Mesothelial cell of epicardium (in vitro differentiated cells): ENCODE measurements at regions not wholly inside any gene's neighbourhood (a gene's known extent, or its start where the extent isn't known, plus 50 kb on each side); places are given as distances from the start of the nearest gene placed in this dataset.

Source experiments
- DNase-seq, 2 experiments: peaks; one replicate each; pipeline ENCODE4 v3.0.0; 2021; ENCODE audit warnings: low spot score in 2 of 2; ENCODE audit not compliant: unreplicated experiment in 2 of 2
- H3K27ac Mint-ChIP-seq: 2 replicates; pipeline ENCODE4 v1.8.0; 2021; ENCODE audit warnings: mixed read lengths
- H3K27me3 Mint-ChIP-seq: 2 replicates; pipeline ENCODE4 v1.8.0; 2021; ENCODE audit warnings: low read depth, mixed read lengths
- H3K36me3 Mint-ChIP-seq: 2 replicates; pipeline ENCODE4 v1.8.0; 2021; ENCODE audit warnings: mixed read lengths
- H3K4me1 Mint-ChIP-seq: 2 replicates; pipeline ENCODE4 v1.8.0; 2021; ENCODE audit warnings: mixed read lengths
- H3K4me3 Mint-ChIP-seq: 2 replicates; pipeline ENCODE4 v1.8.0; 2021; ENCODE audit warnings: mild to moderate bottlenecking, moderate library complexity, mixed read lengths
- H3K9me3 Mint-ChIP-seq: 2 replicates; pipeline ENCODE4 v1.8.0; 2021; ENCODE audit warnings: mixed read lengths
- TF ChIP-seq, protein P1 (sequence below): fragments of 200-600 bp; sonication (generic); IDR thresholded peaks from one replicate; pipeline ENCODE4 v1.5.0; 2021; ENCODE audit warnings: antibody characterized with exemption; ENCODE audit not compliant: unreplicated experiment

DNA sequence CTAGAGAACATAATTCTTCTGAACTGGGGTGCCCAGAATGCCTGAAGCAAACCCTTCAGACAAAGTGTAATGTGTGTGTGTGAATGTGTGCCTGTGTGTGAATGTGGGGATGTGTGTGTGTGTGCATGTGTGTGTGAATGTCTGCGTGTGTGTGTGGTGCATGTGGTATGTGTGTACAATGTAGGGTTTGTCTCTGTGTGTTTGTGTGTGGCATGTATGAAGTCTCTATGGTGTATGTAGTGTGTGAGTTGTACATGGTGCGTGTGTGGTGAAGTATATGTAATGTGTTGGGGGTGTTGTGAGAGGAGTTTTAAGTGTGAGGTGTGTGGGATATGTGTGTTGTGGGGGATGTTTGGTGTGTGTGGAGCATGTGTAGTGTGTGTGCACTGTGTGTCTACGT, 129.3 kb upstream of the SOX11 start:
- TF ChIP-seq, protein P1, sequence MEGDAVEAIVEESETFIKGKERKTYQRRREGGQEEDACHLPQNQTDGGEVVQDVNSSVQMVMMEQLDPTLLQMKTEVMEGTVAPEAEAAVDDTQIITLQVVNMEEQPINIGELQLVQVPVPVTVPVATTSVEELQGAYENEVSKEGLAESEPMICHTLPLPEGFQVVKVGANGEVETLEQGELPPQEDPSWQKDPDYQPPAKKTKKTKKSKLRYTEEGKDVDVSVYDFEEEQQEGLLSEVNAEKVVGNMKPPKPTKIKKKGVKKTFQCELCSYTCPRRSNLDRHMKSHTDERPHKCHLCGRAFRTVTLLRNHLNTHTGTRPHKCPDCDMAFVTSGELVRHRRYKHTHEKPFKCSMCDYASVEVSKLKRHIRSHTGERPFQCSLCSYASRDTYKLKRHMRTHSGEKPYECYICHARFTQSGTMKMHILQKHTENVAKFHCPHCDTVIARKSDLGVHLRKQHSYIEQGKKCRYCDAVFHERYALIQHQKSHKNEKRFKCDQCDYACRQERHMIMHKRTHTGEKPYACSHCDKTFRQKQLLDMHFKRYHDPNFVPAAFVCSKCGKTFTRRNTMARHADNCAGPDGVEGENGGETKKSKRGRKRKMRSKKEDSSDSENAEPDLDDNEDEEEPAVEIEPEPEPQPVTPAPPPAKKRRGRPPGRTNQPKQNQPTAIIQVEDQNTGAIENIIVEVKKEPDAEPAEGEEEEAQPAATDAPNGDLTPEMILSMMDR, result no peak
- H3K4me3 Mint-ChIP-seq, result no peak overlapping the region
- no peaks in the 10 kb centered on the region for H3K27me3 Mint-ChIP-seq
- DNase-seq, result no peak
- no peaks in the 10 kb centered on the region for H3K4me1 Mint-ChIP-seq
- no peaks in the 10 kb centered on the region for H3K36me3 Mint-ChIP-seq
- peaks cover 10% of the 10 kb centered on the region for H3K9me3 Mint-ChIP-seq
- no peak overlapping the region for H3K27ac Mint-ChIP-seq

DNA sequence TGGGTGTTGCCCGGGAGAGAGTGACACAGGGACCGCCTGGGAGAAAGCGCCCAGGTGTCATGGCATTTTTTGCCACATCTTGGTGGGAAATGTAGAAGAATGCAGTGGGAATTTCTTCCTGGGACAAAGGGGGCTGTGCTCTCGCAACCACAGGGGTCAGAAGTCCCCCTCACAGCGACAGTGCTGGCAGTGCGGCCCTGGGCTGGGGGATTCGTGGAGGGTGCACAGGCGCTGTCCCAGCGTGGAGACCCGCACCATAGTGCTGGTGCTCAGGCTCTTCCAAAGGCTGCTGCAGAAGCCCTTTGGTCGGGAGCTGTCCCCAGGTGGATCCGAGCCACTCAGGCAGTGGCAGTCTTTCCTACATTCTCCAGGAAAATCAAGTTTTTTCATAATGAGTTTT, 128.8 kb upstream of the SOX11 start:
- Mint-ChIP-seq H3K4me1 (no peaks in the 10 kb centered on the region), H3K27me3 (no peaks in the 10 kb centered on the region), H3K9me3 (peaks cover 9% of the 10 kb centered on the region), H3K36me3 (no peaks in the 10 kb centered on the region), H3K4me3 (no peak overlapping the region), H3K27ac (no peak overlapping the region)
- TF ChIP-seq, protein P1, result no peak
- DNase-seq, result no peak

DNA sequence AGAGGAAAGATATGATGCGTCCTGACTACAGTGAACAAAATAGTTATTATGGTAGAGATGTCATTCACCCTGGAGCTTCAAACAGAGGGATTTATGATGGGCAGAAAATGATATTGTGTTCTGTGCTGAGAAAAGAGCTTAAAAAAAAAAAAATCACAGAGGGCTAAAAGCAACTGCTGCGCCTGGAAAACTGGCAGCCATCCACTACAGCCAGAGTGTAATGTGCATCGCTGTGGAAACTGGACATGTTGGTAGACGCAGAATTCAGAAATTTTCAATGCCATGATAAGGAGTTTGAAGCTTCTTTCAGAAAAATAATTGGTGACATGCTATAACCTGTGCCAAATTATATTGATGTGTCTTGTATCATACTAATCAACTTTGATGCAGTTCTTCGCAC, 122.9 kb upstream of the SOX11 start:
- no peak overlapping the region for H3K27ac Mint-ChIP-seq
- no peak overlapping the region for H3K4me3 Mint-ChIP-seq
- TF ChIP-seq, protein P1, result no peak
- no peaks in the 10 kb centered on the region for H3K36me3 Mint-ChIP-seq
- H3K27me3 Mint-ChIP-seq, result no peaks in the 10 kb centered on the region
- H3K9me3 Mint-ChIP-seq, result no peaks in the 10 kb centered on the region
- H3K4me1 Mint-ChIP-seq, result peaks cover 6% of the 10 kb centered on the region
- no peak for DNase-seq

DNA sequence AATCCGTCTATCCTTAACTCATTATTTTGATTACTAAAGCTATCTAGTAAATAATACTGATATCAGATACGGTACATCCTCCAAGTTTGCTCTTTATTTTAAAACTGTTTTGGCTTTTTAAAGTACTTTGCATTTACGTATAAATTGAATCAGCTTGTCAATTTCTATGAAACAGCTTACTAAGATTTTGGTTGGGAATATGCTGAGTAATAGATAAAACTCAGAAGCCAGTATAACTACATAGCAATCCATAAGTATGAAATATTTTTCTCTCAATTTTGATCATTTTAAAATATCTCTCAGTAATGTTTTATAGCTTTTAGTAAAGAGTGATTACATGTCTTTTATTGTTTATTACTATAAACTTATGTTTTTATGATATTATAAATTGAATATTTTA, 116.2 kb upstream of the SOX11 start:
- peaks cover 6% of the 10 kb centered on the region for H3K4me1 Mint-ChIP-seq
- TF ChIP-seq, protein P1, result no peak
- H3K27ac Mint-ChIP-seq, result no peak overlapping the region

DNA sequence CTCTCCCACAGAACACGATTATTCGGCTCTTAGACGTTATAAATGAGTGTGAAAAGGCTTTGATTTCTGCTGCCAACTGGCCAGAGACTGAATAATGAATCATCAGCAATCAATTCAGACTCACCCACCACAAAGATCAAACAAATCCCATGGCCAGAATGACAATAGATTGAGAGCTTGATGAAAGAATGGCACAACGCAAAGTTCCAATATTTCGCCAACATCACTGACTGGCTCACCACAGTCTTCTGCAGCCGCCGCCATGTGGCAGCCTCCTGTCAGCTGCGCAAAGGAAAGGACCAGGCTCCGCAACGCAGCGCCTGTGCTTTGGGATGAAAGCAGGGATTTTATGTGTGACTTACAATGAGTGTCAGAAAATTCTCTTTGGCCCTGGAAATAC, 104.4 kb upstream of the SOX11 start:
- peaks cover 13% of the 10 kb centered on the region for H3K9me3 Mint-ChIP-seq
- H3K36me3 Mint-ChIP-seq, result peaks cover 2% of the 10 kb centered on the region
- TF ChIP-seq, protein P1, result no peak
- peaks cover 31% of the 10 kb centered on the region for H3K4me1 Mint-ChIP-seq
- no peak for DNase-seq
- no peak overlapping the region for H3K27ac Mint-ChIP-seq
- H3K27me3 Mint-ChIP-seq, result peaks cover 14% of the 10 kb centered on the region
- H3K4me3 Mint-ChIP-seq, result no peak overlapping the region

More for the DNA sequence above, 116.2 kb upstream of the SOX11 start:
- peaks cover 2% of the 10 kb centered on the region for H3K36me3 Mint-ChIP-seq
- no peak overlapping the region for H3K4me3 Mint-ChIP-seq
- H3K27me3 Mint-ChIP-seq, result peaks cover 1% of the 10 kb centered on the region
- peaks cover 30% of the 10 kb centered on the region for H3K9me3 Mint-ChIP-seq
- no peak for DNase-seq

DNA sequence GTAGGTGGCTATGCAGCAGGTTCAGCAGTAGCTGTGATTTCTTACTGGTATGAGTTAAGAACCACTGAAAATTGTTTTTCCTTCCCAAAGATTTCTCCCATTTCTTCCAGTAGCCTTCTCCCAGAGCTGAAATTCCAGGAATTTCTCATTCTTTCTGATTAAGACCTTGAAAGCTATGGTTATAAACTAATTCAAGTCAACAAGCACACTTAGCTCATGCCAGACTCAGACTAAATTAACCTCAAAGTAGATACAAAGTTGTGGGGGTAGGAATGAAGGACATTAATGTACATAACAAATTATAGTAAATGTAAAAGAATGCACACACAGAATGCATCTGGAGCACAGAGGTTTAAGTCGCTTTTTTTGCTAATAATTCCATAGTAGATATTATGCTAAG, 103.6 kb upstream of the SOX11 start:
- TF ChIP-seq, protein P1, result no peak
- H3K27ac Mint-ChIP-seq, result no peak overlapping the region
- peaks cover 14% of the 10 kb centered on the region for H3K27me3 Mint-ChIP-seq
- H3K36me3 Mint-ChIP-seq, result peaks cover 2% of the 10 kb centered on the region
- no peak for DNase-seq
- no peak overlapping the region for H3K4me3 Mint-ChIP-seq
- H3K4me1 Mint-ChIP-seq, result peaks cover 39% of the 10 kb centered on the region
- peaks cover 13% of the 10 kb centered on the region for H3K9me3 Mint-ChIP-seq
